HG03196 (cell line): ENCODE measurements at regions not wholly inside any gene's neighbourhood (a gene's known extent, or its start where the extent isn't known, plus 50 kb on each side); places are given as distances from the start of the nearest gene placed in this dataset.

Experiments used
- ATAC-seq: cut with Tn5 transposase; IDR thresholded peaks from one replicate; pipeline ENCODE4 v1.9.1; 2021; ENCODE audit not compliant: unreplicated experiment

DNA sequence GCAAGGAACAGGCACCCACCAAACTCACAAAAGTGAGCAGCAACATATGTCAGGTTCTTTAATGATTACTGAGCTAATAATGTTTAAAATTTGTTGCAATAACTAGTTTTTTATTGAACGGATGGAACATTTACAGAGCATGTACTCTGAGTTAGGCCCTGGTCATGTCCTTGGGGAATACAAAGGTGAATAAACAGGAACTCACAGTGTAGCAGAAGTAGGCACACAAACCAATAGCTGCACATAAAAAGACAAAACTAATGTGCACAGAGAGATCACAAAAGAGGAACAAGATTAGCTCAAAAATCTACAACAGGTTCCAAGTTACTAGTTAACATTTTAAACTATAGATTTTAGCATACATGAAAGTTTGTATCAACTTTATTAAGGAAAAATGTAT, 505.3 kb upstream of the PPP2R3A start:
- ATAC-seq, result no peak

DNA sequence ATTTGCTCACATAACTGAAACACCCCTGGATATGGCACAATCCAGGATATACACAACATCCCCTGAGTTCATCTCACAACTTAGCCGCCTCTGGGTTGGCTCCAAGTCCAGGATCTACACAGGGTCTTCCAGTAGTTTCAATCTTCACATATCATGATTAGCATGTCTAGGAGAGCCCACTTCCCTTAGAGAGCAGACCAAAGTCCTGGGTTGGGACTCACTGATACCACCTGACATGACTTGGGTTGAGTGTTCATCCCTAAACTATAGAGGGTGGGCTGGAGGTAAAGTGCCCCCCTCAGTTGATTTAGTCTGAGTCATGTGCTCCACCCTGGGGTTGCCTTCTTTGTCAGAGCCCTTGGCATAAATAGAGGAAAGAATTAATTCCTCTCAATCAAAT, 493.6 kb upstream of the PPP2R3A start:
- ATAC-seq, result no peak

DNA sequence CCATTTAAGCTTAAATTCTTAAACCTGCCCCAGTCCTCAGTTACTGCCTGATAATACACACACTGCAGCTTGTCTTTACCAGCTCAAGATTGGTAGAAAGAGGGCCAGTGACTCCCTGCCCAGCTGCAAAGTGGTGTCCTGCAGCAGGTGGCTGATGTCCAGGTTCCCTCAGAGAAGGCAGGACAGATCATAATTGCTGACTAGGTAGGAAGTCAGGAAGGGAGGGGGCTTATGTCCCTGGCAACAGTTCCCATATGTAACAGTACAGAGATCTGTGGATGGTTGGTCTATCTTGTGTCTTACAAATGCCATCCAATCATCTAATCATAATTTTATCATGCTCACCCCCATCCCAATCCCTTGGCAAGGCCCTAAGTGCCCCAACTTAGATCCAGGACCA, 492.1 kb upstream of the PPP2R3A start:
- ATAC-seq, result no peak

DNA sequence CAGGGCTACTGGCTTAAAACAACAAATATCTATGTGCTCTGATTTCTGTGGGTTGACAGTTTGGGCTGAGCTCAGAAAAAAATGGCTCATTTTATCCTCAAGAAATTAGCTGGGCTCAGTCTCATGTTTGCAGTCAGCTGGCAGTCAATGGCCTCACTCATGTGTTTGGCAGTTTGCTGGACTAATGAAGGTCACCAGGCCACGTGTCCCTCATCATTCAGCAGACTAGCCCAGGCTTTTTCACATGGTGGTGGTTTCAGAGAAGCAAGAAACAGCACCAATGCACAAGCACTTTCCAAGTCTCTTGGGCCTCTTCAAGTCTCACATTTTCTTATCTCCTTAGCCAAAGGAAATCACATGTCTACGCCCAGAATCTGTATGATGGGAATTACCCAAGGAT, 478.3 kb upstream of the PPP2R3A start:
- ATAC-seq, result no peak

DNA sequence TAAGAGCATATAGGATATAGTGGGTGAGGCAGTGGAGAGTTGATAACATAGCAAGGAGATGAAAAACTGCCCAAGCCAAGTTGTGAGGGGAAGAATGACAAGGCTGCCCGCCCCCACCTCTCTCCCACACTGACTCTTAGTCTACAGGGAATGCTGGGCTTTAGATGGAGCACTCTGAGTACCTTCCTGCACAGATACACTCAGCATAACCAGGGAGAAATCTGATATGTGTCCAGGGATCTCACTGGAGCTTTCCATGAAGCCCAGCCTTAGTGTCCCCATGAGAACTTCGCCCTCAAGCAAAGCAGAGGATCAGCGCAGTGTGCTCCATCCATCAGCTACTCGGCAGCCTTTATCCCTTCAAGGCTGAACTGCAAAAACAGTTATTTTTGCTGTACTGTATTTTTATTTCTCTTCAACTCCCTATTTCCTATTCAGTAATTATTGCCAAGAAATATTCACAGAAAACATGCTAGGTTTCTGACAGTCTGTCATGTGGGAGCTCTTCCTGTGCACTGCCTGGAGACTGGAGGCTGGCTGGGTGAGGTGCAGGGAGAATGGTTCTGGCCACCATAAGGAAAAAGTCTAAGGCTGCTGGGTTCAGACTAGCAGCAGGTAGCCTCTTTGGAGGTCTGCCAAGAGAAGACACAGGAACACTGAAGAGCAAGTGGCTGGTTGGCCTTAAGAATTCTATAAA, 475.2 kb upstream of the PPP2R3A start:
- no peak for ATAC-seq

DNA sequence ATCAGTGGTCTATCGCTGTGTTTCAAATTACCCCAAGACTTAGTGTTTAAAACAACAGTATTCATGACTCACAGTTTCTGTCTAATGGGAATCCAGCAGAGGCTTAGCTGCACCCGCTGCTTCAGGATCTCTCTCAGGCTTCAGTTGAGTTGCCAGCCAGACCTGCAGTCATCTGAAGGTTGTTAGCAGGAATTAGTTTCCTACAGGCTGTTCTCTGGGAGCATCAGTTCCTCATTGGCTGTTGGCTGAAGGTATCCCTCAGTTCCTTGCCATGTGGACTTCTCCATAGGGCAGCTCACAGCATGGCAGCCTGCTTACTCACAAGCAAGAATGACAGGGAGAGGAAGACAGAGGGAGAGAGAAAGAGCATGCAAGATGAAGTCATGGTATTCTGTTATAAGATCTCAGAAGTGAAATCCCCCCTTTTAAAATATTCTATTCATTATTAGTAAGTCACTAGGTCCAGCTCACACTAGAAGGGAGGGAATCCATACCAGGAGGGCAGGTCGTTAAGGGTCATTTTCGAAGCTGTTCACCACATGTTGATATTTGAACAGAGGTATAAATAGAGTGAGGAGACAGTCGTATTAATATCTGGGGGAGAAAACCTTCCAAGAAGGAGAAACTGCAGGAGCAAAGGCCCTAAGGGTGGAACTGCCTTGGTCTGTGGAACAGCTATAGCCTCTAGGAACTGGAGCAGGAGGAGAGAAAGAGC, 473.9 kb upstream of the PPP2R3A start:
- no peak for ATAC-seq

DNA sequence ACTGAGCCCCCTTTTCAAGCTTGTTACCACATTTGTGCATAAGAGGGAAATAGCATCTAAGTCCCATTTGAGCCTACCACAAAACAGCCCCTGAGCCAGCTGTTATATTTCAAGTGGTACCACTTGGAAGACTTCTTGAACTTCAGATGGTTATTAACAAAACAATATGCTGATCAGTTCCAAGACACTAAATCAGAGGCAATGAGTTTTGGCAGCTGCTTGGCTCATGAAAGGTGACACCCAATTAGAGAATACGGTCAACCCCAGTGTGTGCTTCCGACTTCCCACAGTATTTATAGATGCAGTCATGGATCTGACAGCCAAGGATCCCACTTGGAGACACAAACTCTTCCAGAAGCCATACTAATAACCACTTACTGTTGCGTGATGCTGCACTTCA, 469.6 kb upstream of the PPP2R3A start:
- no peak for ATAC-seq

DNA sequence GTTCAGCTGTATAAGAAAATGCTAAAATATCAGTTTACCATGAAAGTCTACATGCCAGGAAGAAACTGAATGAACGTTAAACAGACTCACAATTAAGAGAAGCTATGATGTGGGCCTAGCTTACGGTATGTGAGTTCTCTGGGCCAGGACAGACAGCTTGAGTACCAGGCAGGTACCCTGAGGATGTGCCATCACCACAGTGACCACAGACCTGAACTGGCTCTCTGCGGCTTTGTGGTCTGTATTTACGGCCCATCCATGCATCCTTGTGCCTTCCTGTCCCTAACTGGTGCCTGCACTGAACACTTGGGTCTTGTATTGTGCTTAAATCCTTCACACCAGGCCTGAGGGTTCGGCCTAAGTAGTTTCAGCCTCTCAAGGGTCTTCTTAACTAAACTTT, 467.5 kb upstream of the PPP2R3A start:
- ATAC-seq, result no peak

DNA sequence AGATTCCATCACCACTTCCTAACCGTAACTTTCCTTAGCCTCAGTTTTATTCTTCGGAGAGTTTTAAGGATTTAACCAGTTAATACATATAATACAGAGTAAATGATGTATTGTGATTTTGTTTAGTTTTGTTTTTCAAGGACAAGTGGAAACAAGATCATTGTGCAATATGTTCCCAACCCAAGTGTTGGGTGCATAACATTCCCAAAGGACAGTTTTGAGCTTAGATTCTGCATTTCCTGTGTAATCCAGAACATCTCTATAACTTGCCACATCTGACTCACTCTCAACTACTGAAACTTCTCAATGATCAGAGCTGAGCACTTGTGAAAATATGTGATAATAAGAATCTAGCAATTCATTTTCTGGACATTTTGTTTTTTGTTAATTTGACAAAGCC, 466.1 kb upstream of the PPP2R3A start:
- no peak for ATAC-seq

DNA sequence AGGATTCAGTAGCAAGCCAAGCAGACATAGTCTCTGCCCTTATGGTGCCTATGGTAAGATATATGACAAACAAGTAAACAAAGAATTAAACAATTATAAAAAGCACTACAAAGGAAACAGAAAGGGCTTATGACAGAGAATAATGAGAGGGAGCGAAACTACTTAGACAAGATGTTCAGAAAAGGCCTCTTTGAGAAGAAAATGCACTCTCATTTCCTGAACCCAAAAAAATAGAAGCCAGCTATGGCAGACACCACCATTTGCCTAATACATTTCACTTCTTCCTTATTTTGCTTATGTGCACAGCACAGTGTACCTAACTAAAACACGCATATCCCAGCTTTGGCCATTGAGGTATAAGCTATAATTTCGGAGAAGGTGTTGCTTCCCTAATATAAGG, 465.5 kb upstream of the PPP2R3A start:
- no peak for ATAC-seq

DNA sequence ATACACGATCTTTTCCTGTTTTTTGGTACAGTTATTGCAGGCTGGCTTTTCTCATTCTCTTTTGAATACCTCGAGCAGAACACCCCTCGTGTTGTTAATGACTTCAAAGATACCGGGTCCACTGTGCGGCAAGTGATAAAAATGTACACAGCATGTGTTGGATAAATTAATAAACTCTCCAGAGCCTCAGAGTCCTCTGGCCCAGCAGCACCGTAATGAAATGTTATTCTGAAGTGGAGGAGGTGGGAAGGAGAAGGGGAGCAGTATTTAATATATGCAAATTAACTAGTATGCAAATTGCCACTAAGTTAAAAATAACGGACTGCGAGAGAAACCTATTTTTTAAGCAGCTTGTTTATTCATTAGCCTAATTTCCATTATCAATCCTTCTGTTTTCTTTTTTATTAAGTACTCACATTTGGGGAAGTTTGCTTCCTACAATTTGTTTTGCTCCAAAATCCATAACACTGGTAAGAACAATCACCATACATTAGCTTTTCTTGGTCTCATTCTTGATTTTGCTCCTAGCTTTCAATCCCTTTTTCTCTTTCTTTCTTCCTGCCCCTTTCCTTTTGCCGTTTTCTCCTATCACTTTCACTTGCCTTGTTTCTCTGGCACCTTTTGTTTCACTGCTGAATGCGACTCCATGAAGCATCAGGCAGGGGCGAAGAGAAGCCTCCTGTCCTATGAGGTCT, 462.3 kb upstream of the PPP2R3A start:
- ATAC-seq, result no peak

DNA sequence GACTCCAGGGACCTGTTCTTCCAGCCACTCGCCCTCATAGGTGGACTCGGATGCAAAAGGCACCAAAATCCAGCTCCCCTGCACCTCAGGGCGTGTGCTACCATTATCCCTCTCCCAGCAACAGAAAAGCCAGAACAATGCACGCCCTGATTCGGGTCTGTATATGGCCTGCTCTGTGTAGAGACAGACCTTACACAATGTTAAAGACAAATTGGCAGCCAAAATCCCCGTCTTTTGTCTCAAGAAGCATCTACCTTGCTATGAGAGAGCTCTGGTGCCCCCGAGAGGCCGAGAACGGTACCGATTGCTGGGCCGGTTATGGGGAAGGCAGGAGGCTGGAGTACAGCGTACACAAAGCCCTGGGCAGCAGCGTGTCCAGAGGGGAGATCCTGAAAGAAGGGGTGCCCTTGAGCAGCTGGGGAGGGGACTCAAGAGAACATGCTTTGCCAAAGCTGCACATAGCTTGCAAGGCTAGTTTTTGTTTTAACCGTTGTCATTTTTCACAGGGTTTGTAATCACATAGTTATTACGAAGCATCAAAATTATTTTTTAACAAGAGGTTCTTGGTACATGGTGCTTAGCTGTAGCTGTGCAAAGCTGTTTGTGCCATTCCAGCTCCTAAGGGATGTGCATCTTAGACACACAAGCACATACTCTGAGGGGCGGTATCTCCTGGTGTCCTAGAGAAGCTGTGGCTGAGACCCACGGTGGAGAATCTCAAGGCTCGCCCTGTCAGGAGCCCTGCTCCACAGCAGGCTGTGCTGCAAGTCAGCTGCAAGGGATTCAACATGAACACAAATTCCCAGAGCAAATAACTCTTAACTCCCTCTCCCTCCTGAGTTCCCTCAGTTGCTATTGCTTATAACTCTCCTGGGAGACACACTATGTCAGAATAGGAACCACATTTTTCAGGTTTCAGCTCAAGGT, 461.5 kb upstream of the PPP2R3A start:
- peak; percentile 76 for ATAC-seq

DNA sequence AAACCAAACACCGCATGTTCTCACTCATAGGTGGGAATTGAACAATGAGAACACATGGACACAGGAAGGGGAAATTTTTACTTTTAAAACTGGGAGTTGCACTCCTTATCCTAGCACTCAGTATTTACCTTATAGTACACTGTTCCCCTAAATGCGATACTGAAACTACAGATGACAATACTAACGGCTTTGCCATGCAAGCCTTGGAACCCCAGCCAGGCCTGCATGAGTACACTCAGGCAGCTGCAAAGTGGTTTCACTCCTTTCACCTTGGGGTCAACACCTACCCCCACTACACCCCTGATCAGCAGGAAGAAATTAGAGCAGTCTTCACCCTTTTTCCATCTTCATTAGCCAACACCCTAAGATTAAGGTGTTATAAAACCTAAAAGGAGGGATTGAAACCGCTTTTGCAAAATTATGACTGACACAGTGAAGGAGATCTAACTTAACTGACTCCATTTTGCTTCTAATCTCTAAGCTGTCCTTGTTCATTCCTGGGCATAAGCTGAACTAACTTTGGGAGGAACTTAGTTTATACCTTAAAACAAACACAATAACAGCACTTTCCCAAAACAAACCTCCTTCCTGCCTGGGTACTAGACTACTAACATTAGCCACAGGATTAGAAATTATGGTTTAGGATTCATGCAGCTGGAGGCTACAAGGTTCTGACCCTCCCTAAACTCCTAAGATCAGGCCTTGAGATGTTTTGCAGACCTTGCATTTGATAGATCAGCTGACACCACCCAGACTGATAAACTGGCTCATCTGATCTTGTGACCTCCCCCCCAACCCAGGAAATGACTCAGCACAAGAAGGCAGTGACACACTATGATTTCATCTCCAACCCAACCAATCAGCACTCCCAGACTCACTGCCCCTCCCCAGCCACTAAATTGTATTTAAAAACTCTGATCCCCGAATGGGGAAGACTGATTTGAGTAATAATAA, 452.1 kb upstream of the PPP2R3A start:
- no peak for ATAC-seq

DNA sequence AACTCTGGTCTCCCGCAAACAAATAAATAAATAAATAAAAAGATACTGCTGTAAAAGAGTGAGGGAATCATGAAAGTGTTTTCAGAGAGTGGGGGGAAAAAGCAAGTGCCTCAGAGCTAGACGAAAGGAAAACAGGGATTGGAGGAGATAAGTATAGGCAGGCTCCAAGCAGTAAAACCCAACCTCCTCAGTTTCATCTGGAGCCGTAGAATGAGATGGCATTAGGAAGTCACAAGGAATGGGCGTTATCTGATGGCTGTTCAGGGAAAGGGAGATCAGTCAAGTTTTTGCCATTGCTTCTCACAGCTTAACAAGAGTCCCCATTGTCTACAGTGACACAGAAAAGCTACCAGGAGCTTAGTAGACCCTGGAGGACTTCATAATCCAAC, 451.5 kb upstream of the PPP2R3A start:
- ATAC-seq, result no peak

DNA sequence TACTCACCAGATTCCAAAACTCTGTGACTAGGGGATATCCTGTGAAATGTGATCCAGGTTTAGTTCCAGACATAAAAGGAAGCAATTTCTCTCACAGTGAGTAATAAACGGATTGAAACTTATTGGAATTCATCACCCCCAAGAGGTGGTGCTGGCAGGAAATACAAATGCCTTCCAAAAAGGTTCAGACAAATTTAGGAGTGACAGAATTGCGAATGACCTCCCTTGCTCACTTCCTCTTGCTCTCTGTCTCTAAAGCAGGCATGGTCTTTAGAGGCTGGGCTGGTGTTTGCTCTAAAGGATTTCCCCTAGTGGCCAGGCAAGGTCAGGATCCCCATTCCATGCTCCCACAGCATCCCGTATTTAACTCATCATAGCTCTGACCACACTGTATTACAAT, 449.4 kb upstream of the PPP2R3A start:
- no peak for ATAC-seq

DNA sequence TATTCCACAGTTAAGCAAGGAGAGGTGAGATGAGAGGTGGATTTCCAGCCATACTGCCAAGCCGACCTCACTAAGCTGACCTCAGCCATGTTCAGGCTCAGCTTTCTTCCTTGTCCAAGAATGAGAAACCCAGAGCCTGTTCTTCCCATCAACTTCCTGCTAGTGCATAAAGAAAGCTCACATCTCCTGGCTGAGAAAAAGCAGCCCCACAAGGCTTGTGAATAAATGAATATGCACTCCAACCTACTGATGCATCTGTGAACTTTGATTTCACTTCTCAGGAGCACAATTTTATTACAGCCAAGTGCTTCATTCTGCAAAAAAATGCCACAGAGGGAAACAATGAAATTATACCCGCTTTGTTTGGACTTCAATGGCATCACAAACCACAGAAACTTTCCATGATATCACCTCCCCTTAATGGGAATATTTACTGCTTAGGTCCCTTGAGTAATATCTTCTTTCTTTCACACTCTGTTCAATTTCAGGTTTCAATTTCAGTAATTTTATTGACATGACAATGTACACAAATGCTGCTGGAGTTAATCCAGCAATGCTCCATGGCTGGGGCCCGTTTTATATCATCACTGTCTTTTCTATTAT, 437.0 kb upstream of the PPP2R3A start:
- no peak for ATAC-seq

DNA sequence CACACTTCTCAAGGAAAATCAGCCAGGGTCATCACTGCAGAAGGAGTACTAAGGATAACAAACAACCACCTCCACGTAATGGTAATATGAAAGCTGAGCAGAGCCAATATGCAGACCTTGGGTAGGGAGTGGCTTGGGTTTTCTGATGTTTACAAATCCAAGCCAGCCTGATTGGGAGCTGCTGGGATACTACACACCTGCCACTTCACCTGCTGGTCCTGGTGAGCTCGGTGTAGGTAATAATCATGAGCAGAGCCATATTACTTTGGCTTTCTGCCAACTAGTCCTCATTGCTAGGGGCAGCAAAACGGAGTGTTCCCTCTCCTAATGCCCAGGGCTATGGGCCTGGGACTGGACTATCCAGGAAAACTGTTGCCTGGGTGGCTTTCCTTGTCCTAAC, 433.5 kb upstream of the PPP2R3A start:
- ATAC-seq, result no peak

DNA sequence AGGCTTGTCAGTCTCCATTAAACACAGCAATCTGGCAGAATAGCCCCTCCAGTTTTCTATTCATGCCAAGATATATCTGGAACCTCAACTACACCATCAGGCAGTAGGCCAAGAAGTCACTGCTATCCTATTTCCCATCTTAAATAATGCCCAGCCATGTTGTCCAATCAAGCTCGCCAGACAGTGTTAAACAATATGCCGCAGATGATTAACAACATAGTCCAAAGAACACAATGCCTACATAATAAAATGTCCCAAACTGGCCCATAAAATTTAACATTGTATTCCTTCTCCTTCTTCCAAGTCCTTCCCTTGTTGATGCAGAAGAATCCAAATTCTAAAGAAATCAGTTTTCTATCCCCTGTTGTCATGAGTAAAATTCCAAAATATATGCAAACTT, 427.4 kb upstream of the PPP2R3A start:
- ATAC-seq, result no peak

DNA sequence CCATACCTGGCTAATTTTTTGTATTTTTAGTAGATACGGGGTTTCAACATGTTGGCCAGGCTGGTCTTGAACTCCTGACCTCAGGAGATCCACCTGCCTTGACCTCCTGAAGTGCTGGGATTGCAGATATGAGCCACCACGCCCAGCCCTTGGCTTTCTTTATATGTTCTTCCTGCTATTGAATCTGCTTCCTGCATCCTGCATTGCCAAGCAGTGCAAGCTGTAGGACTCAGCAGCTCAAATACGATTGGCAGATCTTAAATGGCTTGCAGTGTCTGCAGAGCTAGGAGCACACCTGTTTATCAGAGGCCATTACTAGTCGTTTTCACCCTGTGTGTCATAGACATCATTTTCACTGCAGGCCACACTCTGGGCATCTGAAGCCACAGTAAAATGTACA, 426.2 kb upstream of the PPP2R3A start:
- ATAC-seq, result no peak

DNA sequence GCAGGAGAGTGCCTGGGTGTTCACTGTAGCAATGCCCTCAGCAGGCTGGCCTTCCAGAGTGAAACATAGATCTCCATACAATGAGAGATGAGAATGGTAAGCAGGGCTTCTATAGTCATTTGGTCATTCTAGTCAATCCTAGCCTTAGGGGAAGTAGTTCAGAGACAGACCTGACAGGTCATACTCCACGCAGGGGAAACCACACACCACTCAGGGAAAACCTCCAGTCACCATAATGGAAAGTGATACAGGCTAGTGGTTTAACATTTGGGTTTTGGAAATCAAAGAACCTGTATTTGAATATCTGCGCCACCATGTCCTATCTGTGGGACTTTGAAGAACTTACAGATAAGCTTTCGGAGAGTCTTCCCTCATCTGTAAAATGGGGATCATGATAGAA, 425.7 kb upstream of the PPP2R3A start:
- ATAC-seq, result no peak
